NCI-H748 (cell line): ENCODE measurements at regions not wholly inside any gene's neighbourhood (a gene's known extent, or its start where the extent isn't known, plus 50 kb on each side); places are given as distances from the start of the nearest gene placed in this dataset.
"Not testable (repeated sequence)": the region's sequence is repeated elsewhere in the genome, so short reads cannot be mapped to it uniquely, and the experiment has no call there.

Source experiments
- DNase-seq: peaks from one replicate; lab custom pipeline; 2025; ENCODE audit not compliant: unreplicated experiment; lab: John Stamatoyannopoulos, UW

- DNase-seq = no peak
Measured at GRCh38 chr4:136001791-136002190, 1530.5 kb downstream of the PCDH18 start.

GRCh38 chr4:136000246-136000645 is 1532.0 kb downstream of the PCDH18 start:
- DNase-seq = no peak

- no peak for DNase-seq
Measured at GRCh38 chr4:135994360-135994759, 1537.9 kb downstream of the PCDH18 start.

GRCh38 chr4:135976860-135977259 is 1555.4 kb downstream of the PCDH18 start:
- DNase-seq = no peak

- DNase-seq = no peak
Measured at GRCh38 chr4:135966936-135967335, 1565.4 kb downstream of the PCDH18 start.

- no peak for DNase-seq
Measured at GRCh38 chr4:135963009-135963408, 1569.3 kb downstream of the PCDH18 start.

GRCh38 chr4:135949931-135950330 is 1582.4 kb downstream of the PCDH18 start:
- DNase-seq = no peak

- no peak for DNase-seq
Measured at GRCh38 chr4:135948797-135949196, 1583.5 kb downstream of the PCDH18 start.

GRCh38 chr4:135941671-135942070 is 1590.6 kb downstream of the PCDH18 start:
- DNase-seq = no peak

GRCh38 chr4:135934026-135934425 is 1598.3 kb downstream of the PCDH18 start:
- DNase-seq = no peak

GRCh38 chr4:135927651-135928050 is 1604.6 kb downstream of the PCDH18 start:
- no peak for DNase-seq

GRCh38 chr4:135921081-135921480 is 1611.2 kb downstream of the PCDH18 start:
- no peak for DNase-seq

- DNase-seq = no peak
Measured at GRCh38 chr4:135917011-135917410, 1615.3 kb downstream of the PCDH18 start.

- no peak for DNase-seq
Measured at GRCh38 chr4:135900956-135901355, 1631.3 kb downstream of the PCDH18 start.

- not testable (repeated sequence) for DNase-seq
Measured at GRCh38 chr4:135864304-135864703, 1662.7 kb upstream of the PABPC4L start.

GRCh38 chr4:135840781-135841180 is 1639.2 kb upstream of the PABPC4L start:
- DNase-seq = no peak

- no peak for DNase-seq
Measured at GRCh38 chr4:135839712-135840111, 1638.1 kb upstream of the PABPC4L start.

GRCh38 chr4:135838889-135839288 is 1637.3 kb upstream of the PABPC4L start:
- DNase-seq = peak; percentile 69

- no peak for DNase-seq
Measured at GRCh38 chr4:135834471-135834870, 1632.9 kb upstream of the PABPC4L start.

GRCh38 chr4:135833529-135833928 is 1631.9 kb upstream of the PABPC4L start:
- DNase-seq = no peak

- no peak for DNase-seq
Measured at GRCh38 chr4:135824759-135825296, 1623.2 kb upstream of the PABPC4L start.

- DNase-seq = no peak
Measured at GRCh38 chr4:135804785-135805184, 1603.2 kb upstream of the PABPC4L start.

GRCh38 chr4:135777361-135777760 is 1575.8 kb upstream of the PABPC4L start:
- peak; percentile 0 for DNase-seq

GRCh38 chr4:135775909-135776308 is 1574.3 kb upstream of the PABPC4L start:
- DNase-seq = peak; percentile 76
